ENCODE measurements at regions not wholly inside any gene's neighbourhood (a gene's known extent, or its start where the extent isn't known, plus 50 kb on each side); places are given as distances from the start of the nearest gene placed in this dataset.

- intact Hi-C loops (cut with DNase I; ENCODE audit: low total_unique reads): no loop called here
- Histone ChIP-seq H3K27ac (no peak overlapping the region), H3K27me3 (no peaks in the 10 kb centered on the region), H3K9me3 (peaks cover 0 to 3% (median 0%) of the 10 kb centered on the region in 3 donors), H3K4me1 (peaks cover 0 to 2% of the 10 kb centered on the region in 2 donors), H3K36me3 (no peaks in the 10 kb centered on the region), H3K4me3 (no peak overlapping the region)
- in situ Hi-C loops (cut with MboI; ENCODE audit: low sequenced_read_pairs in 4 of 4): no loop called here
- DNase-seq: no peak
- no peak for ATAC-seq
- TF ChIP-seq POLR2A (IDR thresholded peaks at IDR 0.05) (no peak), CTCF (IDR thresholded peaks at IDR 0.05 in 4 of 5, conservative IDR thresholded peaks at IDR 0.05 in 1 of 5) (no peak)
These were observed 150.8 kb downstream of the PFKFB3 start for GRCh38 chr10:6353526-6353925.

- Histone ChIP-seq H3K4me1 (no peaks in the 10 kb centered on the region), H3K27ac (no peak overlapping the region), H3K9me3 (peaks cover 0 to 3% (median 0%) of the 10 kb centered on the region in 3 donors), H3K4me3 (no peak overlapping the region), H3K36me3 (no peaks in the 10 kb centered on the region), H3K27me3 (no peaks in the 10 kb centered on the region)
- intact Hi-C loops (cut with DNase I; ENCODE audit: low total_unique reads) (no loop called here), in situ Hi-C loops (cut with MboI; ENCODE audit: low sequenced_read_pairs in 4 of 4) (no loop called here)
- TF ChIP-seq CTCF (IDR thresholded peaks at IDR 0.05 in 4 of 5, conservative IDR thresholded peaks at IDR 0.05 in 1 of 5): no peak
- no peak for TF ChIP-seq POLR2A (IDR thresholded peaks at IDR 0.05)
- no peak for DNase-seq
- ATAC-seq: no peak
These were observed 151.5 kb downstream of the PFKFB3 start for GRCh38 chr10:6354168-6354772.

DNA sequence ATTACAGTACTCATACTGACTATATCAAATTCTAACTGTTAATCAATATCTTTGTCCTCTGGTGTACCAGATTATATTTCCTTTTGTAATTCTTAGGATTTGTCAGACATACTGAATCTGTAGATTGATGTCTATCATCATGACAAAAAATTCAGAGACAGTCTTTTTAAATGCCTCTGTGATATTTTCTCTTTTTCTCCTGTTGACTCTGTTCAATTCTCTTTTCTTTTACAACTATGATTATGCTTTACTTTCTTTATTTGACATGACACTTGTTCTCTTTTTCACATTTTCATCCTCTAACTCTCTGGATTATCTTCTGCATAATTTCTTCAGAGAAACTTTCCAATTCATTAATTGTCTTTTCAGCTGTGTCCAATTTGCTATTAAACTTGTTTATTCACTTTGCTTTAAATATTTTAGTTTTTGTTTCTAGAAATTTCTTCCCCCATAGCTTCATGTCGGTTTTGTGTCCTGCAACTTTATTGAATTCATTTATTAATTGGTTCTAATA, 153.6 kb downstream of the PFKFB3 start:
- Histone ChIP-seq H3K27ac (no peak overlapping the region), H3K27me3 (no peaks in the 10 kb centered on the region), H3K9me3 (peaks cover 0 to 3% (median 0%) of the 10 kb centered on the region in 3 donors), H3K4me1 (no peaks in the 10 kb centered on the region), H3K36me3 (no peaks in the 10 kb centered on the region), H3K4me3 (no peak overlapping the region)
- DNase-seq: no peak
- ATAC-seq: no peak
- in situ Hi-C loops (cut with MboI; ENCODE audit: low sequenced_read_pairs in 4 of 4): no loop called here
- no peak for TF ChIP-seq POLR2A (IDR thresholded peaks at IDR 0.05)
- no peak for TF ChIP-seq CTCF (IDR thresholded peaks at IDR 0.05 in 4 of 5, conservative IDR thresholded peaks at IDR 0.05 in 1 of 5)
- intact Hi-C loops (cut with DNase I; ENCODE audit: low total_unique reads): no loop called here

- intact Hi-C loops (cut with DNase I; ENCODE audit: low total_unique reads): no loop called here
- Histone ChIP-seq H3K36me3 (no peaks in the 10 kb centered on the region), H3K27me3 (no peaks in the 10 kb centered on the region), H3K27ac (no peak overlapping the region), H3K9me3 (no peaks in the 10 kb centered on the region), H3K4me3 (no peak overlapping the region), H3K4me1 (no peaks in the 10 kb centered on the region)
- in situ Hi-C loops (cut with MboI; ENCODE audit: low sequenced_read_pairs in 4 of 4): no loop called here
- TF ChIP-seq CTCF (IDR thresholded peaks at IDR 0.05 in 4 of 5, conservative IDR thresholded peaks at IDR 0.05 in 1 of 5) (no peak), POLR2A (IDR thresholded peaks at IDR 0.05) (no peak)
- ATAC-seq (no peak), DNase-seq (no peak)
These were observed 159.1 kb downstream of the PFKFB3 start for GRCh38 chr10:6361869-6362268.

DNA sequence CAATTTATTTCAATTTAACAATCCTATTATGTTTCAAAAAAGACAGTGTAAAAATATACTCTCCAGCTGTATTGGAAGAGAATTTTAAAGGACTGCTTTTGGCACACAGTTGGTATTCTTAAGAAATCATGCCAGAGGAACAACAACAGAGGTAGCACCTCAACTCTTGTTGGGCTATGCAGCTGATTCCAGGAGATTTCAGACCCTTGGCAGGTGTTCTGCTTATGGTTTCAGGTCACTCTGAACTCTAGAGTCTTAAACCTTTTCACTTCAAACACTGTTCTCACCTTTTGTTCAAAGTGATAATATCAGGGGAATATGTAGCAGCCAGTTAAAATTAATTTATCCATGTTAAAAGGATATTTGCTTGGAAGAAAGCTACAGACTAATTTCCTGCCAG, 160.1 kb downstream of the PFKFB3 start:
- Histone ChIP-seq H3K27me3 (no peaks in the 10 kb centered on the region), H3K4me3 (no peak overlapping the region), H3K9me3 (no peaks in the 10 kb centered on the region), H3K27ac (no peak overlapping the region), H3K36me3 (no peaks in the 10 kb centered on the region), H3K4me1 (no peaks in the 10 kb centered on the region)
- in situ Hi-C loops (cut with MboI; ENCODE audit: low sequenced_read_pairs in 4 of 4): no loop called here
- no peak for DNase-seq
- no peak for ATAC-seq
- intact Hi-C loops (cut with DNase I; ENCODE audit: low total_unique reads): no loop called here
- TF ChIP-seq POLR2A (IDR thresholded peaks at IDR 0.05) (no peak), CTCF (IDR thresholded peaks at IDR 0.05 in 4 of 5, conservative IDR thresholded peaks at IDR 0.05 in 1 of 5) (no peak)

All from gastrocnemius medialis (tissue), 4 donors.